SHP77 (cell line): ENCODE measurements at regions not wholly inside any gene's neighbourhood (a gene's known extent, or its start where the extent isn't known, plus 50 kb on each side); places are given as distances from the start of the nearest gene placed in this dataset.
"Not testable (repeated sequence)": the region's sequence is repeated elsewhere in the genome, so short reads cannot be mapped to it uniquely, and the experiment has no call there.

Source experiments
- DNase-seq, 2 experiments: peaks; one replicate each; lab custom pipeline; 2025; lab: John Stamatoyannopoulos, UW

- DNase-seq, result no peak
These were observed 806.5 kb upstream of the GOT2 start for GRCh38 chr16:59540621-59541020.

DNA sequence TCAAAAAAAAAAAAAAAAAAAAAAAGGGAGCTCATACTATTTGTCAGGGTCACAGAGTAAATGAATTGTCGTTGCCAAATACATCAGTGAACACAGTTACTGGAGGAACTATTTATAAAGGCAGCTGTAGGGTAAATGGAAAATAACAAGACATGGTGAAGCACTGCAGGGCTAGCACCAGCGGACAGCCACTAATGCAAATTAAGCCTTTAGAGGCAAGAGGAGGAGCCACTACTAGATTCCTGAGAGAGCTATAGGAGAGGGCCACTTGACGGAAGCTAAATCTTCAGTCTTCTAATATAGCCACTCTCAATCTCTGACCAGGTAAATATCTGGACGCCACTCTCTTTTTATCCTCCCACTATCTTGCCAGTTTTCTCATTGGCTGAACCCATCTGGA lies 801.2 kb upstream of the GOT2 start:
- no peak for DNase-seq

- no peak for DNase-seq
These were observed 793.3 kb upstream of the GOT2 start for GRCh38 chr16:59527206-59527997.

DNA sequence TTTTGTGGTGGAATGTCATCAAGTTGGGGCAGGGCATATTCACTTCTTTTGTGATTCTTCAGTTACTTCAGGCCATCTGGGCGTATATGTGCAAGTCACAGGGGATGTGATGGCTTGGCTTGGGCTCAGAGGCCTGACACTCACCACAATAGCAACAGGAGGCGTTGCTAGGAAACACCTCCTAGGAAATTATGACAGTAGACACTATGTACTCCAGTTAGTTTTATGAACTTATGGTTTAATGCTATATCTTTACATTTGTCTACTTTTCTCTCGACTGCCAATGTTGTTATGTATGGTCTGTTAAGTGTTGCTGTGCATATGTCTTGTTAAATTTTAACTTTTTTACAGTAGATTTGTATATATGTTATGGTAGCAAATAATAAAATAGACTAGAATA lies 788.7 kb upstream of the GOT2 start:
- DNase-seq, result no peak

DNA sequence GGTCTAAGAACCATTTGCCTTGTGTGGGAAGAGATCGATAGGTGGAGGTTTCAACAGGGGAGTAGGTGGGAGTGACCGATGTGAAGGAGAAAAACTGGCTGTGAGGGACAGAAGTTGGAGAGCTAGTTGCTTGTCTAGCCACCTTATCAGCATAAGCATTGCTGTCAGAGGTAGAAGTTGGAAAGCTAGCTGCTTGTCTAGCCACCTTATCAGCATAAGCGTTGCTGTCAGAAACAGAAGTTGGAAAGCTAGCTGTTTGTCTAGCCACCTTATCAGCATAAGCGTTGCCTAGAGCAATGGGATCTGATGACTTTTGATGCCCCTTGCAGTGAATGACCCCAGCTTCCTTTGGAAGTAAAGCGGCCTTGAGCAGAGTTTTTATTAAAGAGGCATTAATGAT lies 784.6 kb upstream of the GOT2 start:
- not testable (repeated sequence) for DNase-seq

GRCh38 chr16:59514651-59515050 lies 780.5 kb upstream of the GOT2 start:
- no peak for DNase-seq

- DNase-seq, result no peak
These were observed 775.9 kb upstream of the GOT2 start for GRCh38 chr16:59510008-59510424.

DNA sequence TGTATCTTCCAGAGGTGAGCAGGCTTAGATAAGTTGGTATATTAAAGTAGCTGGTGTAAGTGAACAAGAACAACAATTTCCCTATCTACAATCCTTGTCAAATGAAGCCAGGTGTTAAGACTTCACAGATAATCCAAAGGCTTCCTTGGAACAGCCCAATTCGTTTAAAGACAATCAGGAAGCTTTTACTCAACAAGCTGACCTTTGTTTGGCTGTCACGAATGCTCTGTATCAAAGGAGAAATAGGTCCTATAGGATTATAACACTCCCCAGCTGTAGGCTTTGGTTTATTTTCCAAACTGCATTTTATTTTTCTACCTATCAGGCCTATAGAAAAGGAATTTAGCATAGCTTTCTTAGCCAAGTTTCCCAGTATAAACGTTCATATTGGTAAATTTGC lies 766.5 kb upstream of the GOT2 start:
- DNase-seq, result no peak

DNA sequence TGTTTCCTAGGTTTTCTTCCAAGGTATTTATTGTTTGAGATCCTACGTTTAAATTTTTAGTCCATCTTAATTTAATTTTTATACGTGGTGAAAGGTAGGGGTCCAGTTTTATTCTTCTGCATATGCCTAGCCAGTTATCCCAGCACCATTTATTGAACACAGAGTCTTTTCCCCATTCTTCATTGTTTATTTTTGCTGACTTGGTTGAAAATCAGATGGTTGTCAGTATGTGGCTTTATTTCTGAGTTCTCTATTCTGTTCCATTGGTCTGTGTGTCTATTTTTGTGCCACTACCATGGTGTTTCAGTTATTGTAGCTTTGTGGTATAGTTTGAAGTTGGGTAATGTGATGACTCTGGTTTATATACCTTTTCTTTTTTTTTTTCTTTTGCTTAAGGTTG lies 753.0 kb upstream of the GOT2 start:
- no peak for DNase-seq

- DNase-seq, result no peak
These were observed 750.9 kb upstream of the GOT2 start for GRCh38 chr16:59484833-59485516.

- DNase-seq, result no peak
These were observed 744.7 kb upstream of the GOT2 start for GRCh38 chr16:59478838-59479237.

DNA sequence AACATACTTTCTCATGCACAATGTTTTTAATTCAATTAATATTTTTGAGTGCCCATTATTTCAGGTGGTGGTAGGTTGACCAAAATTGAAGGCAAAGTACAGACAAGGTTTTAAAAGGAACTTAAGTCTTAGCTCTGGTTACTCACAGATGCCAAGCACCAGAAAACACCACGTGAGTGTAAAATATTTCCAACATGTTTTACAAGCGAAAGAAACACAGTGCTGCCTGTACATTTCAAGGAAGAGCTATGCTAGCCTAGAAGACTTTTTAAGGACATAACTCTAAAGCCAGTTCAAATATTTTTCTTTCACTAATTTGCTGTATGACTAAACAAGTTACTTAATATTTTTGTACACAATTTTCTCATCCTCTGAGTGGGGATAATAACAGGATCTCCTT lies 736.4 kb upstream of the GOT2 start:
- DNase-seq, result no peak

GRCh38 chr16:59469266-59469665 lies 735.1 kb upstream of the GOT2 start:
- DNase-seq, result no peak

GRCh38 chr16:59463776-59464175 lies 729.7 kb upstream of the GOT2 start:
- no peak for DNase-seq

DNA sequence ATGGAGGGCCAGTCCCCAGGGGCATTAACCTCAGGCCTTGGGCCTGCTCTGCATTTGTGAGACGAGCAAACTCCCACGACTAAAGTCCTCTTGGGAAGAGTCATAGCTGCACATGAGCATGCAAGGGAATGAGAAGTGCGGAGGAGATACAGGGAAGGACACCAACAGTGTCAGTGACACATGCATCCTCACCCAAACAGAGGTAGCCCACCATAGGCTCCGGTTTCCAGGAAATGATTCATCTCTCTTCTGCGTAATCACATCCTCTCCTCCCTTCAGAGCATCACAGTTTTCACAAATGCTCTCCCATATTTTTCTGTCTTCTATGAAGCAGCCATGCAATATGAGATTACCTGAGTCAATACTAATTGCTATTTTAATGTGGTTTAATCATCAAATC lies 725.7 kb upstream of the GOT2 start:
- no peak for DNase-seq

GRCh38 chr16:59455497-59455896 lies 721.4 kb upstream of the GOT2 start:
- no peak for DNase-seq

- not testable (repeated sequence) for DNase-seq
These were observed 716.4 kb upstream of the GOT2 start for GRCh38 chr16:59450513-59450912.

DNA sequence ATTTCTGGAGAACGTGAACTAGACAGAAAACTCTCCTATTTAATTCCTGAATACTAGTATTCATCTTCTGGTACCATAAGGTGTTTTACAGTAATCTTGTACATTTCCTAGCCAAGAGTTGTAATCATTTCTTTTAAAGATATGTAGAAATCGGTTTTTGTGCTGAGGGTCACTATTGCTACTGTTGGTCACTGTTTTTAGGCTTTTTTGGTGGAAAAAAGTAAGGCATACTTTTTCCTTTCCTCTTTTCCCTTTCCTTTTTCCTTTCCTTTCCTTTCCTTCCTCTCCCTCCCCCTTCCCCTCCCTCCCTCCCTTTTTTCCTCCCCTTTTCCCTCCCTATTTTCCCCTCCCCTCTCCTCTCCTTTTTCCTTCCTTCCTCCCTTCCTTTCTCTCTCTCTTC lies 706.4 kb upstream of the GOT2 start:
- DNase-seq, result no peak

- no peak for DNase-seq
These were observed 698.8 kb upstream of the GOT2 start for GRCh38 chr16:59432896-59433295.

GRCh38 chr16:59432276-59432675 lies 698.2 kb upstream of the GOT2 start:
- no peak for DNase-seq

- DNase-seq, result no peak
These were observed 690.7 kb upstream of the GOT2 start for GRCh38 chr16:59424714-59425273.

DNA sequence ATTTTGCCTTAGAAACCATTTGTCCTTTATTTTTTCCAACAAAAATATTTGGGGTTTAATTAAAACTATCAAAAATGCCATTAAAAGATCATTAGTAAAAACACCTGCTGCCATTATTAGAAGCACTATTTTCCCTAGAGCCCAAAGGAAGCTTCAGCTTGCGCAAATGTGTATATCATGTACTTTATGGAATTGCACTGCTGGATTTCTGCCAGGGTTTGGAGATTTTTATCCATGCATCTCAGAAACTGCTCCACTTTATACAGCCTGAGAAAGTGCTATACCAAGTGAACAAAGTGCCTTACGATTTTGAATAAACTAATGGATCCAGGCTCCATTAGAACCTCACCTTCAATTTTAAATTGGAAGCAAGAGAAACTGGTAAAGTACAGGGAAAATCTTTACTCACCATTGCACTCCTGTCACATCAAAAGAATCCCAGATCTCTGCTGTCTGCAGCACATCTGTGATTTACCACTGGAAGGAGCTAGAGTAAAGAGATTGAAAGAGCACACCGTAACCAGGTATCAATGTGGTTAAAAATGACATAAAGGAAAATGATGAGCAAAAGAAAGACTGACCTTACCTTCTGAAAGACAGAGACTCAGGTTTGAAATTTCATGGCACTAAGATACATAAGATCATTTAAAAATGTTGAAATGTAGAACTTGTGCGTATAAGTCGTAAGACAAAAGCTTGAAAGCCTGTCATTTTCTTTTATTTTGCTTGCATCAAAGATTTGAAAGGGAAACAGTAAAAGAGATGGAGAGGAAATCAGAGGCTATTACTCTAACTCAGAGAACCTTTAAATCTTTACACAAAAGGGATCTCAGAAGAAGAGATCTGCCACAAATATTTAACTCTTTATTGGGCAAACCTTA lies 678.1 kb upstream of the GOT2 start:
- no peak for DNase-seq
